ENCODE measurements at regions not wholly inside any gene's neighbourhood (a gene's known extent, or its start where the extent isn't known, plus 50 kb on each side); places are given as distances from the start of the nearest gene placed in this dataset.

DNA sequence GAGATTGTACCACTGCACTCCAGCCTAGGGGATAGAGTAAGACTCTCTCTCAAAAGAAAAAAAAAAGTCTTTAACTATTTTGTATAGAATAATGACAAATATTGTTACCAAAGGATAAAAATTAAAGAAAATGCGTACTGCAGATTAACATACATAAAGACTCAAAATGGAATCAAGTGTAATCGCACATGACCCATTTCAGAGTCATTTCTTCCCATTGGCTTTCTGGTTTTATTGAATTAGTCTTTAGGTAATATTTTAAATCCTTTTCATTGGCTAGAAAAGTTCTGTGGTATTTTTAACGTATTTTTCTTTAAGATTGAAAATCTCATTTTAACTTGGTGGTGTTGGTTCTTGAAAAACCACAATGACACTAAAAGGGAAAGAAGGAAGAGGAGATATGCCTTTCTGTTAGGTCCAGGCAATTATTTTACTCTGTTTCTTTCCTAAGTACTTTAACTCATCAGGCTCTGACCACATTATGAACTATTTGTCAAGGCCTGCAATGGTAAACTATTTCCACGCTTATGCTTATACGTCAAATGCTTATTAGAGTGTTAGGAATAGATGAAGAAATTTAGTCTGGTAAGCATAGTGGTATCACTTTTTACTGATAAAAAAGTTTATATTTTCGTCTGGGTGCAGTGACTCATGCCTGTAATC, 52.3 kb downstream of the PLEKHG1 start:
- DNase-seq (ENCODE audit: low read depth): no peak
- TF ChIP-seq, protein P1, sequence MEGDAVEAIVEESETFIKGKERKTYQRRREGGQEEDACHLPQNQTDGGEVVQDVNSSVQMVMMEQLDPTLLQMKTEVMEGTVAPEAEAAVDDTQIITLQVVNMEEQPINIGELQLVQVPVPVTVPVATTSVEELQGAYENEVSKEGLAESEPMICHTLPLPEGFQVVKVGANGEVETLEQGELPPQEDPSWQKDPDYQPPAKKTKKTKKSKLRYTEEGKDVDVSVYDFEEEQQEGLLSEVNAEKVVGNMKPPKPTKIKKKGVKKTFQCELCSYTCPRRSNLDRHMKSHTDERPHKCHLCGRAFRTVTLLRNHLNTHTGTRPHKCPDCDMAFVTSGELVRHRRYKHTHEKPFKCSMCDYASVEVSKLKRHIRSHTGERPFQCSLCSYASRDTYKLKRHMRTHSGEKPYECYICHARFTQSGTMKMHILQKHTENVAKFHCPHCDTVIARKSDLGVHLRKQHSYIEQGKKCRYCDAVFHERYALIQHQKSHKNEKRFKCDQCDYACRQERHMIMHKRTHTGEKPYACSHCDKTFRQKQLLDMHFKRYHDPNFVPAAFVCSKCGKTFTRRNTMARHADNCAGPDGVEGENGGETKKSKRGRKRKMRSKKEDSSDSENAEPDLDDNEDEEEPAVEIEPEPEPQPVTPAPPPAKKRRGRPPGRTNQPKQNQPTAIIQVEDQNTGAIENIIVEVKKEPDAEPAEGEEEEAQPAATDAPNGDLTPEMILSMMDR (IDR thresholded peaks at IDR 0.05; ENCODE audit: low read depth, low read length, missing control alignments): no peak
- no peak overlapping the region for H3K4me3 ChIP-seq (ENCODE audit: low read depth, low read length)

DNA sequence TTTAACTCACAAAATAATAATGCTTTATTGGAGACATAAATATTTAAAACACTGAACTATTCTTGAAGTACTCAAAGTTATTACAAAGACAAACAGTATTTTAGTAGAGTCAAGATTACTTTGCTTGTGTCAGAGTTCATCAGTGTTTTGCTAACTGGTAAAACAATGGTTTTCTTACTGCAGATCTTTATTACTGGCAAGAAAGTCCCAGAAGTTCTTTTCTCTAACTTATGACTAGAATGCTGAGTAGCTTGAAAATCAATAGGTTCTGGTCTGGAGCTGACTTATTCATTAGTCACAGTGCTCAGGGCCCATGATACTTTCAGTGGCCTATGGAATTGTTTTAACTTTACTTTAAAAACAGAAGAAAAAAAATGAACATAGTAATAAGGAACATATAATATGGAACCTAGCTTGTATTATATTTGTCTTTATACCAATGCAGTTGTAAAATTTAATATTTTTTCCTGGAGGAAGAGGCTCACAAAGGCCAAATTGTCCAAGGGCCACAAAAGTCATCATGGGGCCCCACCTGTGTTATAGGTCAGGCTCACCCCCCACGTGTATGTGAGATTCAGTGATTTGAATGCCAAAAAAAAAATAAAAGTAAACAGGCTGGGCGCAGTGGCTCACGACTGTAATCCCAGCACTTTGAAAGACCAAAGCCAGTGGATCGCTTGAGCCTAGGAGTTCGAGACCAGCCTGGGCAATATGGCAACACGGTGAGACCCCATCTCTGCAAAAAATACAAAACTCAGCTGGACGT, 53.3 kb downstream of the PLEKHG1 start:
- H3K4me3 ChIP-seq (ENCODE audit: low read depth, low read length): no peak overlapping the region
- no peak for DNase-seq (ENCODE audit: low read depth)
- TF ChIP-seq, protein P1 (IDR thresholded peaks at IDR 0.05; ENCODE audit: low read depth, low read length, missing control alignments): no peak

DNA sequence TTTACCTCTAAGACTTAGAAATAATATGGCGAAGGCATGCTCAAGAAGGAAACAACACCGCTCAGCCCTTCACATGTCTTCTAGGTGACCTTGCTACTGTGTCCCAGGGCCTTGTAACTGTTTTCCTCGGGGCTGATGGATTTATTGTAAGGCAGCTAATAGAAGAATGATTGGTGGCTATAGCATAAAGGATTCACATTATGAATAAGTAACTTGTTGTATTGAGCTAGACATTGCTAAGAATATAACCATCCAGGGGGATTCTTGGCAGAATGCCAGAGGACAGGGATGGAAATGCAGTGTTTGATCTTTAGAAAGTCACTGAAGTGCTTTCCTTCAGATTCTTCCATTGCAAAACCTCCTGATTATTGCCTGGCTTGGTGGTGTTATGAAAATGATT, 54.9 kb downstream of the PLEKHG1 start:
- TF ChIP-seq, protein P1 (IDR thresholded peaks at IDR 0.05; ENCODE audit: low read depth, low read length, missing control alignments): no peak
- DNase-seq (ENCODE audit: low read depth): no peak
- H3K4me3 ChIP-seq (ENCODE audit: low read depth, low read length): no peak overlapping the region

DNA sequence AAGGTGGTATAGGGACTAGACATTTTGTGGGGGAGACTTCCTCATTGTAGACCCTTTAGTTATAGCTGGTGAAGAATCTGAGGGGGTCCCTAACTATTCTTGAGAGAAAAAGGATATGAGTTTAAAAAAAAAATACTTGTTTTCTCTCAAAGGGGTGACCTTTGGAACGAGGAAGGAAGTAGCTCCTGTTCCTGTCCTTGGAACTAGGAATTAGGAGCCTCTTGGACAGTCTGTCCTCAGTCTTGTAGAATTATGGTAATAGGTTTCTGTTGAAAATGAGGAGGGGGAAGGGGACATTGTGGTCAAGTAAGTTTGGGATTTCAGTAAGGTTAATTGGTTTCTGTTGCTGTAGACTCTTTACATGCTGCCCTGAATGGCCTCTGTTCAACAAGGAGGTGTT, 56.5 kb downstream of the PLEKHG1 start:
- TF ChIP-seq, protein P1 (IDR thresholded peaks at IDR 0.05; ENCODE audit: low read depth, low read length, missing control alignments): no peak
- no peak overlapping the region for H3K4me3 ChIP-seq (ENCODE audit: low read depth, low read length)
- no peak for DNase-seq (ENCODE audit: low read depth)

DNA sequence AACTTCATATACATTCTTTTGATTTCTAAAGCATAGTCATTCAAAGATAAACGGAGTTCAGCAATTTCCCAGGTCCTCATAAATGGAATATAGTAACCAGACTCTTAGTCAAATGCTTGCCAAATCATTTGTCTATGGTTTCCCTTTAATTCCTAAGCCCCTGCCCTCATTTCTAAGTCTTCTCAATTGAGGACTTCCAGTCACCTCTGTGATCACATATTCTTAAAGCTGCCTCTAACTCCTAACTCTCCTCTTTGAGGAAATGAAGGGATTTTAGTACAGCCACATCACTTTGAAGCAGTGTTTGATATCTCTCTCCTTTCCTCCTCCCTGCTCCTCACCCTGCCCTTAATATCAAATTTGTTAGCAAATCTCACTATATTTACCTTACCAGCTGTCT, 58.7 kb downstream of the PLEKHG1 start:
- TF ChIP-seq, protein P1 (IDR thresholded peaks at IDR 0.05; ENCODE audit: low read depth, low read length, missing control alignments): no peak
- no peak overlapping the region for H3K4me3 ChIP-seq (ENCODE audit: low read depth, low read length)

DNA sequence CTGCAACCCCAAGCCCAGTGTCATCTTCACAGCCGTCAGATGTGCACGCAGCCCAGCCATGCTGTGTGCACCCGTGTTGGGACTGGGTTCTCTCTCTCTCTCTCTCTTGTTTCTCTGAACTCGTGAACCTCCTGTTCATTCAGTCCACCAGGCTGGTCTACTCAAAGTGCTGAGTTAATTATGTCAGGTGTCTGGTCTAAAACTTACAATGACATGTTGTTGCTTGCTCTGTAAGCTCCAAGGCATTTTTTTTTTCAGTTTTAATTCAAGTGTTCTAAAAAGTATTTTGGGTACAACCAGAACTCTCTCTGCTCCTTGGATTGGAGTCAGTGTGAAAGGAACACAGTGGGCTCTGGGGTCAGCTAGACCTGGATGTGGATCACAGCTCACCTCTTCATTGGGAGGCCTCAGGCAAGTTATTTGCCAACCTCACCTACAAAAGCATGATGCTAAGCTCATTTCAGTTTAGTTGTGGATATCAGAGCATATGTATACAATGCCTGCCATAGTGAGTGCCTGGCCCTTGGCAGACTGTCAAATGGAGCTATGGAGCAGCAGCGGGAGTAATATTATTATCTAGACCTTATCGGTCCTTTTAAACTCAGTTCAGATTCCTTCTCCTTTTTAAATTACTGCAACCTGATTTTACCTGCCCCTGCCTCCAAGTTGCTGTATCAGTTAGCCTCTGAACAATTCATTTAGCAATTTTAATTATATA, 59.5 kb downstream of the PLEKHG1 start:
- DNase-seq (ENCODE audit: low read depth): no peak
- TF ChIP-seq, protein P1 (IDR thresholded peaks at IDR 0.05; ENCODE audit: low read depth, low read length, missing control alignments): no peak
- no peak overlapping the region for H3K4me3 ChIP-seq (ENCODE audit: low read depth, low read length)

More for the DNA sequence above, 58.7 kb downstream of the PLEKHG1 start:
- DNase-seq (ENCODE audit: low read depth): no peak

All from GM12864 (cell line).